GM23338 (cell line): ENCODE measurements at regions not wholly inside any gene's neighbourhood (a gene's known extent, or its start where the extent isn't known, plus 50 kb on each side); places are given as distances from the start of the nearest gene placed in this dataset.

Experiments used
- ATAC-seq: fragments of 200-7000 bp; cut with Tn5 transposase; 3 replicates; pipeline ENCODE4 v1.9.1; 2020
- DNase-seq: peaks from one replicate; pipeline ENCODE4 v3.0.0-alpha.2; 2015; ENCODE audit warnings: low spot score
- H2AFZ ChIP-seq: fragments of 200-600 bp; sonication (generic); 2 replicates; pipeline ENCODE4 v1.8.0; 2016; ENCODE audit warnings: antibody characterized with exemption, mild to moderate bottlenecking, moderate library complexity
- H3F3A ChIP-seq: fragments of 200-600 bp; sonication (generic); replicated peaks from 2 replicates; pipeline ENCODE4 v1.8.0; 2017; ENCODE audit warnings: antibody characterized with exemption, mixed run types, low read depth
- H3K27ac ChIP-seq: fragments of 200-600 bp; sonication (generic); 2 replicates; pipeline ENCODE4 v1.6.1; 2016; ENCODE audit warnings: low read depth
- H3K27me3 ChIP-seq: fragments of 200-600 bp; sonication (generic); 2 replicates; pipeline ENCODE4 v1.8.0; 2016; ENCODE audit warnings: mild to moderate bottlenecking, mixed run types, moderate library complexity; ENCODE audit not compliant: insufficient read depth
- H3K36me3 ChIP-seq: fragments of 200-600 bp; sonication (generic); 2 replicates; pipeline ENCODE4 v1.8.0; 2016; ENCODE audit warnings: mild to moderate bottlenecking; ENCODE audit not compliant: insufficient read depth
- H3K4me1 ChIP-seq: fragments of 200-600 bp; sonication (generic); 2 replicates; pipeline ENCODE4 v1.8.0; 2016; ENCODE audit warnings: mild to moderate bottlenecking, moderate library complexity; ENCODE audit not compliant: insufficient read depth
- H3K4me2 ChIP-seq: fragments of 200-600 bp; sonication (generic); 2 replicates; pipeline ENCODE4 v1.7.1; 2017; ENCODE audit warnings: mixed run types
- H3K4me3 ChIP-seq: fragments of 200-600 bp; sonication (generic); 2 replicates; pipeline ENCODE4 v1.6.1; 2016; ENCODE audit warnings: mixed run types
- H3K79me2 ChIP-seq: fragments of 200-600 bp; sonication (generic); replicated peaks from 2 replicates; pipeline ENCODE4 v1.8.0; 2017; ENCODE audit warnings: mild to moderate bottlenecking; ENCODE audit not compliant: insufficient read depth
- H3K9me2 ChIP-seq: fragments of 200-600 bp; sonication (generic); 2 replicates; pipeline ENCODE4 v1.8.0; 2017; ENCODE audit not compliant: insufficient read depth
- H4K20me1 ChIP-seq: fragments of 200-600 bp; sonication (generic); replicated peaks from 2 replicates; pipeline ENCODE4 v1.8.0; 2017; ENCODE audit warnings: mild to moderate bottlenecking; ENCODE audit not compliant: insufficient read depth
- H3K27ac Mint-ChIP-seq: 2 replicates; pipeline ENCODE4 v1.8.0; 2020; ENCODE audit warnings: inconsistent platforms, mild to moderate bottlenecking, moderate library complexity, mixed read lengths
- H3K27me3 Mint-ChIP-seq: 3 replicates; pipeline ENCODE4 v1.8.0; 2022; ENCODE audit warnings: low read depth, mild to moderate bottlenecking, moderate library complexity, mixed read lengths, inconsistent platforms; ENCODE audit not compliant: insufficient read depth, poor library complexity
- H3K36me3 Mint-ChIP-seq: 3 replicates; pipeline ENCODE4 v1.8.0; 2021; ENCODE audit warnings: low read depth, mild to moderate bottlenecking, inconsistent platforms, moderate library complexity, mixed read lengths
- H3K4me1 Mint-ChIP-seq: 3 replicates; pipeline ENCODE4 v1.8.0; 2020; ENCODE audit warnings: mild to moderate bottlenecking, inconsistent platforms, mixed read lengths
- H3K4me3 Mint-ChIP-seq: 3 replicates; pipeline ENCODE4 v1.8.0; 2021; ENCODE audit warnings: moderate library complexity, mild to moderate bottlenecking, inconsistent platforms, mixed read lengths
- H3K9me3 Mint-ChIP-seq: 3 replicates; pipeline ENCODE4 v1.8.0; 2020; ENCODE audit warnings: moderate library complexity, mild to moderate bottlenecking, inconsistent platforms, mixed read lengths
- CREB1 ChIP-seq: fragments of 250-450 bp; sonication (Bioruptor Pico); IDR thresholded peaks from 2 replicates; pipeline ENCODE4 v1.5.0; 2020; ENCODE audit warnings: low read depth, mild to moderate bottlenecking, moderate library complexity
- ETS1 ChIP-seq: IDR thresholded peaks from 2 replicates; pipeline ENCODE4 v1.6.1; 2016; ENCODE audit warnings: antibody characterized with exemption
- EZH2 ChIP-seq: fragments of 200-600 bp; sonication (generic); IDR thresholded peaks from one replicate; pipeline ENCODE4 v1.8.0; 2017; ENCODE audit warnings: antibody characterized with exemption, mild to moderate bottlenecking, low read depth; ENCODE audit not compliant: unreplicated experiment
- EZH2phosphoT487 ChIP-seq: fragments of 200-600 bp; sonication (generic); IDR thresholded peaks from one replicate; pipeline ENCODE4 v1.8.1; 2018; ENCODE audit warnings: antibody characterized with exemption; ENCODE audit not compliant: unreplicated experiment
- NANOG ChIP-seq: IDR thresholded peaks from 2 replicates; pipeline ENCODE4 v1.6.1; 2016; ENCODE audit warnings: antibody characterized with exemption, borderline replicate concordance
- POLR2AphosphoS5 ChIP-seq: IDR thresholded peaks from 2 replicates; pipeline ENCODE4 v1.6.1; 2016; ENCODE audit warnings: antibody characterized with exemption, low read depth
- REST ChIP-seq: IDR thresholded peaks from one replicate; pipeline ENCODE4 v1.6.1; 2018; ENCODE audit warnings: antibody characterized with exemption; ENCODE audit not compliant: unreplicated experiment
- STAT1 ChIP-seq: IDR thresholded peaks from one replicate; pipeline ENCODE4 v1.6.1; 2016; ENCODE audit warnings: antibody characterized with exemption; ENCODE audit not compliant: unreplicated experiment
- ZNF114 ChIP-seq: fragments of 250-450 bp; sonication (Bioruptor Pico); IDR thresholded peaks from 2 replicates; pipeline ENCODE4 v1.5.0; 2020; ENCODE audit warnings: mild to moderate bottlenecking, moderate library complexity
- ZNF331 ChIP-seq: fragments of 250-450 bp; sonication (Bioruptor Pico); IDR thresholded peaks from 2 replicates; pipeline ENCODE4 v1.5.0; 2020; ENCODE audit warnings: low read depth, mild to moderate bottlenecking, moderate library complexity

DNA sequence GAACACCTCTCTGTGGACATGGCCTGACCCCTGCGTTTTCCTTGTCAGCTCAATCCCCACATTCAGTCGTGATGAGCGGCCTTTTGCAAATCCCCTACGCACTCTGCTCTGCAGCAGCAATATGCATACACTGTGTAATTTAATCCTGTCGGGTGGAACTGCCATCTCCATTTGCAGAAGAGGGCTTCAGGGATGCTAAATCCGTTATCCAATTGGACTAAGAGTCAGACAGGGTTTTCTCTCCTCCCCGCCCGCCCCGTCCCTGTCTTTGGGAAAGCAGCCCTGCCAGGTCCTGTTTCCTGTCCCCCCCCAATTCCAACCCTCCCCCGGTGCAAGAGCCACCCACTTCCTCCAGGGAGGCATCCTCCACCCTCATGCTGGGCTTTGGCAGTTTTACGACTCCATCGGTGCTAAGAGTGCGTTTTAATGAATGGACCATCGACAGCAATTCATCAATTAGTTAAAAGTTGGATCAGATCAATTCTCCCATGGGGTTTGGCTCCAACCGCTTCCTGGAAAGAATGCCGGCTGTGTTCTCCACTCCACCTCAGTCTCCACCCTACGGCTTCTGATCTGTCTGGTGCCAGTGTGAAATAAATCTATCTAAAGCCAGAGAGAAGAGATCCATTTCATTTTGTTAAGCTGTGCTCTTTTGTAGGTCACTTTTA is 53.5 kb upstream of the ASAP2 start (continued):
- no peak for TF ChIP-seq REST
- no peak for TF ChIP-seq CREB1
- no peak for TF ChIP-seq EZH2phosphoT487
- no peak for TF ChIP-seq ZNF114 (CRISPR knock-in tag)
- TF ChIP-seq EZH2: no peak

- Mint-ChIP-seq H3K4me1 (peaks cover 12% of the 10 kb centered on the region), H3K9me3 (no peaks in the 10 kb centered on the region), H3K27ac (no peak overlapping the region), H3K27me3 (peaks cover 17% of the 10 kb centered on the region), H3K4me3 (no peak overlapping the region), H3K36me3 (no peaks in the 10 kb centered on the region)
- ATAC-seq: no peak
- no peak for DNase-seq
- Histone ChIP-seq H3K36me3 (no peaks in the 10 kb centered on the region), H3K4me1 (peaks cover 5% of the 10 kb centered on the region; the same call in 1 of the 2 replicates), H3K27ac (no peak overlapping the region), H3K27me3 (no peaks in the 10 kb centered on the region), H3K4me2 (no peak overlapping the region), H4K20me1 (no peaks in the 10 kb centered on the region), H3K9me2 (peaks cover 4% of the 10 kb centered on the region; the same call in 1 of the 2 replicates), H2AFZ (no peak overlapping the region), H3K4me3 (no peak overlapping the region), H3K79me2 (no peaks in the 10 kb centered on the region), H3F3A (no peaks in the 10 kb centered on the region)
- TF ChIP-seq STAT1 (no peak), POLR2AphosphoS5 (no peak), EZH2phosphoT487 (no peak), REST (no peak), ZNF114 (CRISPR knock-in tag) (no peak), ETS1 (no peak), CREB1 (no peak), ZNF331 (CRISPR knock-in tag) (no peak), EZH2 (no peak), NANOG (no peak)
Measured at GRCh38 chr2:9150906-9151305, 55.7 kb upstream of the ASAP2 start.
